ENCODE measurements at regions not wholly inside any gene's neighbourhood (a gene's known extent, or its start where the extent isn't known, plus 50 kb on each side); places are given as distances from the start of the nearest gene placed in this dataset.
A peak's percentile ranks its signal among the peaks of the same experiment; 100 is the strongest.

DNA sequence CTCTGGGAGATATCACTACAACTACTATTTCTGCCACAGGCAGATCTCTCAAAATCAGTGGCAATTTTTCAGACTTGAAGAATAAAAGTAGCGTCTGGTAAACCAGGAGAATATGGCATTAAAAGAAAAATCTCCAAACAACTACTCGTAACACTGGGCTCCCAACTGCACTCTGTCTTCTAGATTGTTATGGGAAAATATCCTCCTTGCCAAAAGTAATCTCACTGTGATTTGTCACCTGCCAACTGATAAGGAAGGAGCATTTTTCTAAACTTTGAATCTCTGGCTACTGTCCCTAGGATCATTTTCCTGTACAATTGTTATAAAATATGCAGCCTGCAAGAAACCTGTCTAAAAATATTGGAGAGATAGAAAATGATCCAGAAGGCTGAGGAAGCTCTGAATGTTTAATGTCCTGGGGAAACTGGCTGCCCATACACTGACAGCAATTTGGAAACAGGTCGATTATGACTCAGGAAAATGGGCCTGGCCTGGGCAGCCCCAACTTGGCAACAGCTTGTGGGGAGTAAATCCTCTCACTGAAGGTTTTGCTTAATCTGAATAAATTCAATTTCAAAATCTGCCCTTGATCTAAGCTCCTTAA is 90.5 kb upstream of the DBX1 start:
- DNase-seq (ENCODE audit: low read depth in 2 of 3, low spot score in 2 of 3): no peak

DNA sequence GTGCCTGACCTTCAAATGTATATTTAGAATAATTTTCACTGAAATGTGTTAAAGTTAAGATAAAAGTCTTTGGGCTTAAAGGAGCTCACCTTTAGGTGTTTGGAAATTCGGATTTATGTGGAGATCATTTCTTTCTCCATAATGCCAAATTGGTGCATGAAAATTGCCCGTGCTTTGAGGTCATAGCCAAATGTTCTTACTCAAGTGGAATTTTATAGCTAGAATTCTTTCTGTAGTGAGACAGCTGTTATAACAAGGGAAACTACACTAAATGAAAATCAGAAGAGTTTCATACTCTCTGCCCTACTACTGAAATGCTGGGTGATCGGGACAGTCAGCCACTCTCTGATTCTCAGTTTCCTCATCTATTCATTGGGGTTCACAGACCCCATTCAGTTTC is 89.5 kb upstream of the DBX1 start:
- no peak for DNase-seq (ENCODE audit: low read depth in 2 of 3, low spot score in 2 of 3)

DNA sequence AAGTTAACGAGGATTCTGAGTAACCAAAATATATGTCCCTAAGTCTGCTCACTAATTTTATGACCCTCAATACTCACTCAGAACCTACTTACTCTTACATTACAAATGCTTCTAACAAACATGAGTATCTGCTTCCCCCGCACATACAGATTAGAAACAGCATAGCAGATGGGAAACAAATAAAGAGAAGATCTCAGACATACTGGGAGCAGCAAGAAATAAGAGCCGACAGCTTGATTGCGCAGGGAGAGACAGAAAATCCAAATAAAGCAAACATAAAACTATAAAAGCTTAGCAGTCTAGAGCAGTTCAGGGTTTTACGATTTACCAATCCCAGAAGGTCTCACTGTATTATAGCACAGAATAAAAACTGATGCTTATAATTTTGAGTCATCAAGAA is 89.1 kb upstream of the DBX1 start:
- DNase-seq (ENCODE audit: low read depth in 2 of 3, low spot score in 2 of 3): no peak

DNA sequence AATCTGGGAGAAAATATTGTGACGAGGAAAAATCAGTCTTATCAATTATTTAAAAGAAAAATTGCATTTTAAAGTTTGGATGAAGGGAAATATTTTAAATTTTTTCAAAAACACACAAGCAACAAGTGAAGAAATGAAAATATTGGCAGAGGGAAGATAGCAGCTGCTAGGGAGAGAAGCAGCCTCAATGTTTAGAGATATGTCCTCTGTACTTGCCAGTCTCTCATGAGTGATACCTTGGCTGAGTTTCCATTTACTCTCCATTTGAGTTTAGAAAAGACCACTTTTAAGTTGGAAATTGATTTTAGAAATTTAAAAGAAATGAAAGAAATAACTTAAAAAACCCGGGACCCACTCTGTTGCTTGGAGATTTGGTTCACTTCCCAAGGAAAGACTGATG is 88.6 kb upstream of the DBX1 start:
- DNase-seq (ENCODE audit: low read depth in 2 of 3, low spot score in 2 of 3): no peak

DNA sequence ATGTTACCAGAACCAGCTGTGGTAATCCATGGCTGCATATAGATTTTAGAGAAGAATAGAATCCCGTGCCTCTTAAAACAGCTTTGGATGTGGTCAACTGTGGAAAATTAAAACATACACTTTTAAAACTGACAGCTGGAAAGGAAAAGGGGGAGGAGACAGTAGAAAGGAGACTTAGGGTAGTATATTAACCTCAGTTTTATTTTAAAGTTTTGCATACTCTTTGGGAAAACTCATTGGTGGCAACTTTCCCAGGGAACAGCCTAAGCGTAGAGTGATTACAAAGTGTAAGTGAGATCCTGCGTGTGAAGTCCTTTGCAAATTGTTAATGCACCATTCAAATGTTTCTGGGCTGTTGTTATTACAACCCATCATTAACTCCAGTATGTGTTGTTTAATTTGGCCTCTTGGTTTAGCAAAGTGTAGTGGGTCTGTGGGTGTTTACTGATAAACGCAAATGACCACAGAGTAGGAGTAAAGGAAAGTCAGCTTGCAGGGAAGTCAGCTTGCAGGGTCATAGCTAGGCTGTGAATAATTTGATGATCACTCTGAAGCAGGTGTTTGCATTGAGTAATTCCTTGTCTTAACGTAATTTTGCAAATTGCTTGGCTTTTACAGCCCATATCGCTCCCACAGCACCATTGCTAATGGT is 88.0 kb upstream of the DBX1 start:
- DNase-seq (ENCODE audit: low read depth in 2 of 3, low spot score in 2 of 3): no peak

DNA sequence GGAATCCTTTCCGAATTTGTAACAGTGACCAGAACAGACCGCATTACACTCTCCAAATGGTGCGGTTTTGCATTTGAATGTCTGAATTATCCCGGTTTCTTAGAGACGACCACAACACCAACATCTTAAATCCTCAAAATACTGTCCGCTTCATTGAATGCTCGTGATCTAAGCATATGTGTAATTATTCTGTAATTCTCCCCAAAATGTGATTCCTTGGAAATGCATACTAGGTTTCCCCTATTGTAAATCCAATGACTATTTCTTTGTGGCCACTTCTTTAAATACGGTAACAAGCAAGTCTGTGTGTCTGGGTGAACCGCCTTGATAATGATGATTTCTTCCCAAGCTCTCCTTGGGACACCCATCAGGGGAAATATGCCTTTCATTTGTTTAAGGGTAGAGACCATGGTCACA is 87.3 kb upstream of the DBX1 start:
- no peak for DNase-seq (ENCODE audit: low read depth in 2 of 3, low spot score in 2 of 3)

GRCh38 chr11:20243974-20244373 is 83.7 kb upstream of the DBX1 start:
- DNase-seq (ENCODE audit: low read depth in 2 of 3, low spot score in 2 of 3): peak in 1 of 3 donors; percentile 5

DNA sequence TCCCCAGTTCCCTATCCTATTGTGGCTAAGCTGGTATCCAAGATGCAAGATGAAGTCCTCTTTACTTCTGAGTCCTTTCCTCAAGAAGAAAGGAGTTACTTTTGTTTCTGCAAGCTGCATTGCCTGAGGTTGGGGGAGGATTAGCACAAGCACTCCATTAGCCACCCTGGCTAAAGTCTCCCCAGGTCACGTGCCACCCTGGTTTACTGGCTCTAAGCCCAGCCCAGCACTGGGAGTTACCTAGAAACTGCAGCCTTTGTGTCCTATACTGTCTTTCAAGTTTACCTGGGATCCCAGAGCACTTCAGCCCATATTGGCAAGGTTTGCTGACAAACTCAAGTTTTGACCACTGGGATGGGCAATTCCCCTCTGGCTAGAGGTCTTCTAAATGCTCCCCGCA is 78.4 kb upstream of the DBX1 start:
- no peak for DNase-seq (ENCODE audit: low read depth in 2 of 3, low spot score in 2 of 3)

- DNase-seq (ENCODE audit: low read depth in 2 of 3, low spot score in 2 of 3): no peak
These were observed 74.9 kb upstream of the DBX1 start for GRCh38 chr11:20235164-20235563.

- no peak for DNase-seq (ENCODE audit: low read depth in 2 of 3, low spot score in 2 of 3)
These were observed 67.4 kb upstream of the DBX1 start for GRCh38 chr11:20227631-20228030.

GRCh38 chr11:20226933-20227332 is 66.7 kb upstream of the DBX1 start:
- no peak for DNase-seq (ENCODE audit: low read depth in 2 of 3, low spot score in 2 of 3)

DNA sequence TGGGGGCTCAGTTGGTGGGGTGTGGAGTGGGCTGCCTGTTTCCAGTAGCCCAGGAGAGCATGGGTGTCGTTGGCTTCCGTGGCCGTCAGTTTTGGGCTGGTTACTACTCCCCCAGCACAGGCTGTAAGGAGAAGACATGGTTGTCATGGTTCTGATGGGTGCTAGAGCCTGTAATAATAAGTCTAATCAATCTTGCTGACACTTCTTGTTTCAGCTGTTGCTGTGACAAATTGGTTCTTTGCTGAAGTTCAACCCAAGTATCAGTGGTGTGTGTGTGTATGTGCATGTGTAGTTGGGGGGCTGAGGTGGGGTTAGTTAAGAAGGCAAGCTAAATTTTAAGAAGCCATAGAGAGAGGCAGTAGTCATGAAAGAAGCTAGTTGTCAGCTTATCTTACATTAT is 61.3 kb upstream of the DBX1 start:
- no peak for DNase-seq (ENCODE audit: low read depth in 2 of 3, low spot score in 2 of 3)

DNA sequence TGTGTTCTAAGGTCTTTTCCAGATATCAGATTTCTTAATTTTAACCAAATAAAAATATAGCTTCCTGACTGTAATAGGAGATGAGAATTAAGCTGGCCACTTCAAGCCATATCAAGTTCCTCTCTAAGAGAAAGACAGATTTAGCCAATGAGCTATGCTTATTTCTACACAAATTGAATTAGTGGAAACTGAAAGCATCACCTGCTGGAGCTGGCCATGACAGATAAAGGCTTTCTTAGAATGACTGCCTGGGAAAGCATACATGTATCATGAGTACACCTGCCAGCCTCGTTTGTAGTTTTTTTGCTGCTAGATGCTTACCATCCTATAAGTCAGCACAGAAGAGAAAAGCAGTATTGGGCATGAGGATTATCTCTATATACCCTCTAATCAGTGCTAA is 53.5 kb upstream of the DBX1 start:
- DNase-seq (ENCODE audit: low read depth in 2 of 3, low spot score in 2 of 3): no peak

DNA sequence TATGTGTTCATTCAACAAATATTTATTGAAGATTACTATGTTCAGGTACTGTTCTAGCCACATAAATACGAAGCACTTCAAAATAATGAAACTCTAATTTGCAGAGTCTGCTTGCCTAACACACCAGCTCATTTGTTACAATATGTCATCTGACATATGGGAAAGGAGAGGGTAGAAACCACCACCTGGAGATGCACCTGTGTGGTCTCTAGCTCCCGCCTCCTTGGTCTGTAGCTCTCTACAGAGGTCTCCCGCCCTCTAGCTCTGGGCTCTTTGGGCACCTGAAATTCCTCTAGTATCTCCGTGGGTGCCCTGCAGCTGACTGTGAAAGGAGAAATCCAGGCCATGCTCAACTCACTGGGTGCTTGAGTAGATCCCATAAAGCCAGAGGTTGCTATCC is 51.4 kb upstream of the DBX1 start:
- DNase-seq (ENCODE audit: low read depth in 2 of 3, low spot score in 2 of 3): no peak
